GM12865 (cell line): ENCODE measurements at regions not wholly inside any gene's neighbourhood (a gene's known extent, or its start where the extent isn't known, plus 50 kb on each side); places are given as distances from the start of the nearest gene placed in this dataset.

Source experiments
- DNase-seq: peaks from one replicate; pipeline ENCODE4 v3.0.0; 2010; ENCODE audit warnings: low read depth
- H3K4me3 ChIP-seq: 2 replicates; pipeline ENCODE4 v1.5.1; 2011; ENCODE audit warnings: mild to moderate bottlenecking, low read depth, low read length, control low read depth
- CTCF ChIP-seq: IDR thresholded peaks from 2 replicates; pipeline ENCODE4 v1.5.1; 2011; ENCODE audit warnings: low read length, control low read depth, low read depth, inconsistent platforms; ENCODE audit not compliant: insufficient read depth; ENCODE audit errors: missing control alignments

- no peak for TF ChIP-seq CTCF
- no peak overlapping the region for H3K4me3 ChIP-seq
- DNase-seq, result no peak
Observed at GRCh38 chr12:125586441-125586840, 521.2 kb downstream of the AACS start.

GRCh38 chr12:125593269-125593668 is 528.0 kb downstream of the AACS start:
- TF ChIP-seq CTCF, result no peak
- no peak overlapping the region for H3K4me3 ChIP-seq
- DNase-seq, result no peak

- H3K4me3 ChIP-seq, result no peak overlapping the region
- no peak for TF ChIP-seq CTCF
- DNase-seq, result no peak
Observed at GRCh38 chr12:125604976-125605375, 539.7 kb downstream of the AACS start.

GRCh38 chr12:125606312-125606711 is 541.1 kb downstream of the AACS start:
- no peak for TF ChIP-seq CTCF
- DNase-seq, result no peak
- H3K4me3 ChIP-seq, result no peak overlapping the region

GRCh38 chr12:125610292-125610691 is 545.1 kb downstream of the AACS start:
- DNase-seq, result no peak
- H3K4me3 ChIP-seq, result no peak overlapping the region
- TF ChIP-seq CTCF, result no peak

GRCh38 chr12:125610971-125611370 is 545.7 kb downstream of the AACS start:
- no peak overlapping the region for H3K4me3 ChIP-seq
- DNase-seq, result no peak

More at GRCh38 chr12:125610971-125611370, 545.7 kb downstream of the AACS start:
- no peak for TF ChIP-seq CTCF
